Neural progenitor cell (in vitro differentiated cells): ENCODE measurements at regions not wholly inside any gene's neighbourhood (a gene's known extent, or its start where the extent isn't known, plus 50 kb on each side); places are given as distances from the start of the nearest gene placed in this dataset.

Experiments
- EZH2 ChIP-seq: fragments of 200-600 bp; sonication (generic); IDR thresholded peaks from 2 replicates; pipeline ENCODE4 v1.6.1; 2017; ENCODE audit warnings: antibody characterized with exemption, mild to moderate bottlenecking, moderate library complexity
- TF ChIP-seq, protein P1 (sequence below): fragments of 200-600 bp; sonication (generic); IDR thresholded peaks from 2 replicates; pipeline ENCODE4 v1.5.1; 2017; ENCODE audit warnings: antibody characterized with exemption, mild to moderate bottlenecking

DNA sequence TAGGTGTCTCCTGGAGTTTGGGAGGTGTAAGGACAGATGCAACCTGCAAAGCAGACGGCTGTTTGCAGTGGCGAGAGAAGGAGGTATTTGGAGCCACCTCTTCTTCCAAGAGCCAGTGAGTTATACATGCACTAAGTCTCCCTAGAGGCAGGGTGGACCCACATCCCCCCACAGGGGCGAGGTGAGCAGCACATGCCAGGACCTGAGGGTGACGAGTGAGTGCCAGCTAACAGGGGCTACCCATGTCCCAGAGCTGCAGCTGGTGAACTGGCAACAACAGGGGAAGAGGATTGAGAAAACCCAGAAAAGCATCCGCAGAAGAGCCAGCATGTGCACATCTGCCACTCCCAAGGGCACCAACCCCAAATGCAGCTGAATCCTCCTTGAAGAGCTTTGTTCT lies 95.1 kb downstream of the CD83 start:
- TF ChIP-seq, protein P1, sequence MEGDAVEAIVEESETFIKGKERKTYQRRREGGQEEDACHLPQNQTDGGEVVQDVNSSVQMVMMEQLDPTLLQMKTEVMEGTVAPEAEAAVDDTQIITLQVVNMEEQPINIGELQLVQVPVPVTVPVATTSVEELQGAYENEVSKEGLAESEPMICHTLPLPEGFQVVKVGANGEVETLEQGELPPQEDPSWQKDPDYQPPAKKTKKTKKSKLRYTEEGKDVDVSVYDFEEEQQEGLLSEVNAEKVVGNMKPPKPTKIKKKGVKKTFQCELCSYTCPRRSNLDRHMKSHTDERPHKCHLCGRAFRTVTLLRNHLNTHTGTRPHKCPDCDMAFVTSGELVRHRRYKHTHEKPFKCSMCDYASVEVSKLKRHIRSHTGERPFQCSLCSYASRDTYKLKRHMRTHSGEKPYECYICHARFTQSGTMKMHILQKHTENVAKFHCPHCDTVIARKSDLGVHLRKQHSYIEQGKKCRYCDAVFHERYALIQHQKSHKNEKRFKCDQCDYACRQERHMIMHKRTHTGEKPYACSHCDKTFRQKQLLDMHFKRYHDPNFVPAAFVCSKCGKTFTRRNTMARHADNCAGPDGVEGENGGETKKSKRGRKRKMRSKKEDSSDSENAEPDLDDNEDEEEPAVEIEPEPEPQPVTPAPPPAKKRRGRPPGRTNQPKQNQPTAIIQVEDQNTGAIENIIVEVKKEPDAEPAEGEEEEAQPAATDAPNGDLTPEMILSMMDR, result no peak
- no peak for TF ChIP-seq EZH2
